H1 (cell line): ENCODE measurements at regions not wholly inside any gene's neighbourhood (a gene's known extent, or its start where the extent isn't known, plus 50 kb on each side); places are given as distances from the start of the nearest gene placed in this dataset.

Experiments
- CTCF ChIA-PET: fragments of 300-600 bp; sonication (Branson Sonifier 250); formaldehyde crosslinking; loops from one replicate; lab custom pipeline; 2021; ENCODE audit not compliant: partially characterized antibody; lab: Charles Lee
- POLR2A ChIA-PET: fragments of 300-600 bp; sonication (Branson Sonifier 250); formaldehyde crosslinking; loops from one replicate; lab custom pipeline; 2021; ENCODE audit warnings: inconsistent platforms; ENCODE audit not compliant: partially characterized antibody; lab: Charles Lee
- DNase-seq, 2 experiments: peaks; one replicate each; pipeline versions ENCODE4 v3.0.0 to v3.0.0-alpha.2; 2010 to 2022; ENCODE audit warnings: low spot score in 2 of 2, low read depth in 1 of 2, mixed read lengths in 1 of 2
- FAIRE-seq: peaks from 2 replicates; lab custom pipeline; 2011; peaks lifted over from hg19 to GRCh38; lab: Jason Lieb, UNC
- H2AFZ ChIP-seq: 2 replicates; pipeline ENCODE4 v1.8.1; 2012; ENCODE audit warnings: low read length, inconsistent platforms
- H2AK5ac ChIP-seq: 2 replicates; pipeline ENCODE4 v1.6.1; 2013; ENCODE audit warnings: low read depth, low read length
- H2BK120ac ChIP-seq: replicated peaks from 2 replicates; pipeline ENCODE3; 2013; ENCODE audit warnings: low read depth, low read length, inconsistent platforms
- H2BK12ac ChIP-seq: 2 replicates; pipeline ENCODE4 v1.6.1; 2013; ENCODE audit warnings: low read depth, low read length
- H2BK15ac ChIP-seq: 2 replicates; pipeline ENCODE4 v1.6.1; 2013; ENCODE audit warnings: low read length
- H2BK20ac ChIP-seq: 2 replicates; pipeline ENCODE4 v1.6.1; 2013; ENCODE audit warnings: low read length
- H2BK5ac ChIP-seq: 2 replicates; pipeline ENCODE4 v1.6.1; 2013; ENCODE audit warnings: low read depth, low read length
- H3K14ac ChIP-seq: 2 replicates; pipeline ENCODE4 v1.6.1; 2013; ENCODE audit warnings: inconsistent platforms; ENCODE audit not compliant: insufficient read length
- H3K18ac ChIP-seq: 2 replicates; pipeline ENCODE4 v1.6.1; 2013; ENCODE audit warnings: low read length; ENCODE audit errors: extremely low read depth
- H3K23ac ChIP-seq: 2 replicates; pipeline ENCODE4 v1.6.1; 2013; ENCODE audit warnings: inconsistent platforms; ENCODE audit not compliant: insufficient read length
- H3K23me2 ChIP-seq: 2 replicates; pipeline ENCODE4 v1.6.1; 2013; ENCODE audit warnings: low read depth, low read length
- H3K27ac ChIP-seq: 2 replicates; pipeline ENCODE4 v1.6.1; 2011; ENCODE audit warnings: low read depth, low read length, inconsistent platforms
- H3K27me3 ChIP-seq, 4 experiments: replicated peaks in 1 of 4; 1 replicate in 1 of 4; 2 replicates in 3 of 4; pipeline versions ENCODE4 v1.6.1 to v1.8.1; 2011 to 2013; ENCODE audit warnings: low read length in 3 of 4, mild to moderate bottlenecking in 3 of 4, inconsistent platforms in 2 of 4, mixed read lengths in 2 of 4, moderate library complexity in 1 of 4; ENCODE audit not compliant: control insufficient read depth in 3 of 4, insufficient read depth in 3 of 4; ENCODE audit errors: extremely low read depth in 1 of 4
- H3K36me3 ChIP-seq, 4 experiments: 2 replicates each; pipeline versions ENCODE4 v1.6.1 to v1.8.1; 2011 to 2013; ENCODE audit warnings: mild to moderate bottlenecking in 4 of 4, low read length in 3 of 4, moderate library complexity in 2 of 4, control low read depth in 1 of 4, inconsistent platforms in 1 of 4; ENCODE audit not compliant: insufficient read depth in 4 of 4, control insufficient read depth in 2 of 4
- H3K4ac ChIP-seq: replicated peaks from 2 replicates; pipeline ENCODE3; 2013; ENCODE audit warnings: low read length, low read depth, mixed read lengths, inconsistent platforms; ENCODE audit not compliant: insufficient read length
- H3K4me1 ChIP-seq, 4 experiments: replicated peaks in 1 of 4; 1 replicate in 1 of 4; 2 replicates in 3 of 4; pipeline versions ENCODE4 v1.6.1 to v1.8.1; 2011 to 2013; ENCODE audit warnings: low read length in 3 of 4, inconsistent platforms in 2 of 4, mixed read lengths in 1 of 4; ENCODE audit not compliant: insufficient read depth in 4 of 4, control insufficient read depth in 3 of 4
- H3K4me2 ChIP-seq, 2 experiments: 2 replicates each; pipeline versions ENCODE4 v1.6.1 to v1.8.1; 2011 to 2013; ENCODE audit warnings: low read depth in 2 of 2, low read length in 2 of 2, control low read depth in 1 of 2, inconsistent platforms in 1 of 2, mild to moderate bottlenecking in 1 of 2; ENCODE audit not compliant: insufficient read depth in 1 of 2
- H3K4me3 ChIP-seq, 4 experiments: fragments of 200-600, 300-600 bp in 1 of 4; sonication (generic), shearing (Covaris generic), sonication (Bioruptor Twin) in 1 of 4; 2 replicates each; pipeline versions ENCODE4 v1.5.1 to v1.8.1; 2011 to 2016; ENCODE audit warnings: low read length in 4 of 4, low read depth in 3 of 4, control low read depth in 2 of 4, inconsistent platforms in 2 of 4, mild to moderate bottlenecking in 2 of 4, mixed read lengths in 1 of 4, moderate library complexity in 1 of 4; ENCODE audit not compliant: insufficient read depth in 2 of 4; ENCODE audit errors: extremely low read depth in 1 of 4
- H3K56ac ChIP-seq: replicated peaks from 2 replicates; pipeline ENCODE3; 2013; ENCODE audit warnings: low read depth, mild to moderate bottlenecking, mixed read lengths, low read length, inconsistent platforms; ENCODE audit not compliant: insufficient read length
- H3K79me1 ChIP-seq: 2 replicates; pipeline ENCODE4 v1.6.1; 2013; ENCODE audit warnings: low read depth, low read length, control low read depth
- H3K79me2 ChIP-seq, 2 experiments: 2 replicates each; pipeline versions ENCODE4 v1.6.1 to v1.8.1; 2012 to 2013; ENCODE audit warnings: low read length in 2 of 2, mild to moderate bottlenecking in 2 of 2, inconsistent platforms in 1 of 2; ENCODE audit not compliant: insufficient read depth in 2 of 2, control insufficient read depth in 1 of 2
- H3K9ac ChIP-seq, 4 experiments: replicated peaks in 1 of 4; 1 replicate in 1 of 4; 2 replicates in 3 of 4; pipeline versions ENCODE4 v1.6.1 to v1.8.1; 2011 to 2013; ENCODE audit warnings: low read depth in 3 of 4, low read length in 3 of 4, control low read depth in 2 of 4, mild to moderate bottlenecking in 2 of 4, moderate library complexity in 2 of 4, inconsistent platforms in 1 of 4; ENCODE audit errors: extremely low read depth in 1 of 4
- H3K9me3 ChIP-seq, 2 experiments: 2 replicates each; pipeline versions ENCODE4 v1.6.1 to v1.8.1; 2012 to 2013; ENCODE audit warnings: mild to moderate bottlenecking in 2 of 2, moderate library complexity in 2 of 2, control low read depth in 1 of 2, inconsistent platforms in 1 of 2, low read depth in 1 of 2, low read length in 1 of 2, mixed read lengths in 1 of 2; ENCODE audit not compliant: insufficient read depth in 2 of 2
- H4K20me1 ChIP-seq, 2 experiments: replicated peaks in 1 of 2; 2 replicates each; pipeline versions ENCODE3 to v1.8.1; 2011 to 2013; ENCODE audit warnings: inconsistent platforms in 2 of 2, low read length in 2 of 2, mild to moderate bottlenecking in 1 of 2; ENCODE audit not compliant: insufficient read depth in 2 of 2, control insufficient read depth in 1 of 2
- H4K5ac ChIP-seq: 2 replicates; pipeline ENCODE4 v1.6.1; 2013; ENCODE audit warnings: low read length, low read depth, mixed read lengths, inconsistent platforms; ENCODE audit not compliant: insufficient read length
- H4K8ac ChIP-seq: 2 replicates; pipeline ENCODE4 v1.8.0; 2013; ENCODE audit warnings: mild to moderate bottlenecking, moderate library complexity, low read length, inconsistent platforms; ENCODE audit not compliant: insufficient read depth; ENCODE audit errors: extremely low read depth
- H4K91ac ChIP-seq: replicated peaks from 2 replicates; pipeline ENCODE3; 2013; ENCODE audit warnings: low read length, mixed read lengths, inconsistent platforms; ENCODE audit not compliant: insufficient read length
- CHD1 ChIP-seq: IDR thresholded peaks from 2 replicates; pipeline ENCODE4 v1.6.1; 2012; ENCODE audit warnings: low read depth, low read length, improper control_type of control experiment
- CTCF ChIP-seq, 3 experiments: IDR thresholded peaks; 1 replicate in 2 of 3; 2 replicates in 1 of 3; pipeline versions ENCODE4 v1.5.1 to v1.6.1; 2011; ENCODE audit warnings: low read length in 3 of 3, mild to moderate bottlenecking in 3 of 3, inconsistent platforms in 2 of 3, low read depth in 1 of 3, moderate library complexity in 1 of 3; ENCODE audit not compliant: insufficient read depth in 1 of 3; ENCODE audit errors: control extremely low read depth in 1 of 3
- EP300 ChIP-seq, 2 experiments: IDR thresholded peaks; 1 replicate in 1 of 2; 2 replicates in 1 of 2; pipeline ENCODE4 v1.6.1; 2011 to 2012; ENCODE audit warnings: low read depth in 2 of 2, low read length in 2 of 2, mild to moderate bottlenecking in 2 of 2, borderline replicate concordance in 1 of 2, inconsistent platforms in 1 of 2, moderate library complexity in 1 of 2
- GTF2F1 ChIP-seq: IDR thresholded peaks from 2 replicates; pipeline ENCODE4 v1.6.1; 2012; ENCODE audit warnings: low read depth, low read length, improper control_type of control experiment, borderline replicate concordance
- HDAC2 ChIP-seq, 2 experiments: fragments of 300-600 bp in 1 of 2; sonication (generic) in 1 of 2; IDR thresholded peaks; 2 replicates each; pipeline ENCODE4 v1.6.1; 2011 to 2012; ENCODE audit warnings: low read depth in 2 of 2, low read length in 2 of 2, mild to moderate bottlenecking in 2 of 2, moderate library complexity in 2 of 2, borderline replicate concordance in 1 of 2, inconsistent platforms in 1 of 2
- JUN ChIP-seq: IDR thresholded peaks from 2 replicates; pipeline ENCODE4 v1.6.1; 2011; ENCODE audit warnings: low read depth, mild to moderate bottlenecking, improper control_type of control experiment, low read length
- JUND ChIP-seq: IDR thresholded peaks from 2 replicates; pipeline ENCODE4 v1.6.1; 2011; ENCODE audit warnings: mild to moderate bottlenecking, improper control_type of control experiment, low read length
- NRF1 ChIP-seq: IDR thresholded peaks from 2 replicates; pipeline ENCODE4 v1.6.1; 2011; ENCODE audit warnings: mild to moderate bottlenecking, low read depth, low read length, improper control_type of control experiment
- SP1 ChIP-seq: IDR thresholded peaks from 2 replicates; pipeline ENCODE4 v1.6.1; 2011; ENCODE audit warnings: low read depth, low read length
- SP2 ChIP-seq: IDR thresholded peaks from 2 replicates; pipeline ENCODE4 v1.6.1; 2012; ENCODE audit warnings: mild to moderate bottlenecking, low read length, inconsistent platforms
- WGBS, 2 experiments: shearing (Covaris generic) in 1 of 2; methylation state at CpG; one replicate each; pipeline versions ENCODE4 v1.1.6 to v1.1.7; 2013 to 2015; ENCODE audit warnings: low lambda C conversion rate in 2 of 2, mixed read lengths in 2 of 2, inconsistent platforms in 1 of 2, low coverage in 1 of 2, missing lambda C conversion rate in 1 of 2; ENCODE audit not compliant: insufficient replicate concordance in 2 of 2, insufficient coverage in 1 of 2, insufficient read length in 1 of 2; ENCODE audit errors: extremely low coverage in 1 of 2, missing lambda C conversion rate in 1 of 2; 5-methylcytosine and 5-hydroxymethylcytosine counted together

GRCh38 chr16:22645868-22646267 is 135.2 kb downstream of the NPIPB5 start:
- H3K23me2 ChIP-seq = no peaks in the 10 kb centered on the region
- H3K4me2 ChIP-seq = no peak overlapping the region
- H3K79me1 ChIP-seq = no peaks in the 10 kb centered on the region
- DNase-seq (no peak), FAIRE-seq (no peak)
- no peaks in the 10 kb centered on the region for H3K27me3 ChIP-seq
- no peak overlapping the region for H2AFZ ChIP-seq
- H4K91ac ChIP-seq = no peak overlapping the region
- no peak overlapping the region for H3K14ac ChIP-seq
- CTCF ChIA-PET = no interaction called here
- H3K27ac ChIP-seq = no peak overlapping the region
- no peak overlapping the region for H4K8ac ChIP-seq
- H2BK12ac ChIP-seq = no peak overlapping the region
- no peak overlapping the region for H2AK5ac ChIP-seq
- POLR2A ChIA-PET = interaction anchor here (1.8 kb wide), 1 partner anchor 11 kb away, joined by 8 read pairs; no protein-coding TSS in a partner anchor
- H2BK20ac ChIP-seq = no peak overlapping the region
- H3K9me3 ChIP-seq = no peaks in the 10 kb centered on the region
- H2BK120ac ChIP-seq = no peak overlapping the region
- no peak overlapping the region for H3K4ac ChIP-seq
- no peak overlapping the region for H3K9ac ChIP-seq
- H3K4me1 ChIP-seq = peaks cover 0 to 3% (median 1%) of the 10 kb centered on the region in 4 experiments; a peak in 2 of 7 replicates
- no peak overlapping the region for H3K4me3 ChIP-seq
- H3K56ac ChIP-seq = no peak overlapping the region
- no peak overlapping the region for H3K23ac ChIP-seq
- no peak overlapping the region for H2BK15ac ChIP-seq
- H2BK5ac ChIP-seq = no peak overlapping the region
- WGBS, 2 experiments = 86% methylated on average over 3 of the region's 3 CpGs; no CpG with 5 or more reads in 1 of the 2 experiments
- no peak for TF ChIP-seq SP1
- no peak for TF ChIP-seq CTCF (IDR thresholded peaks at IDR 0.05; ENCODE audit: control extremely low read depth in 1 of 3, insufficient read depth in 1 of 3, low read depth in 1 of 3, low read length in 3 of 3)
- no peak for TF ChIP-seq JUND
- TF ChIP-seq EP300 (IDR thresholded peaks at IDR 0.05; ENCODE audit: borderline replicate concordance in 1 of 2, low read depth in 2 of 2, low read length in 2 of 2) = no peak
- TF ChIP-seq GTF2F1 = no peak
- TF ChIP-seq NRF1 = no peak
- no peak for TF ChIP-seq HDAC2 (IDR thresholded peaks at IDR 0.05; ENCODE audit: borderline replicate concordance in 1 of 2, low read depth in 2 of 2, low read length in 2 of 2)
- TF ChIP-seq CHD1 = no peak
- TF ChIP-seq JUN = no peak
- TF ChIP-seq SP2 = no peak
- no peak overlapping the region for H3K18ac ChIP-seq
- H3K79me2 ChIP-seq = no peaks in the 10 kb centered on the region
- no peaks in the 10 kb centered on the region for H3K36me3 ChIP-seq
- no peaks in the 10 kb centered on the region for H4K20me1 ChIP-seq
- H4K5ac ChIP-seq = no peak overlapping the region
